Caco-2 (cell line): ENCODE measurements at regions not wholly inside any gene's neighbourhood (a gene's known extent, or its start where the extent isn't known, plus 50 kb on each side); places are given as distances from the start of the nearest gene placed in this dataset.

Source experiments
- BruUV-seq: library from RNA; stranded (reverse); fragments of 400-500 nt; replicated peaks from 2 replicates; lab custom pipeline; 2021; lab: Mats Ljungman, UMichigan
- CTCF ChIA-PET: fragments of 300-600 bp; sonication (Branson Sonifier 250); formaldehyde crosslinking; loops from one replicate; lab custom pipeline; 2022; ENCODE audit warnings: antibody characterized with exemption; lab: Charles Lee
- POLR2A ChIA-PET: fragments of 300-600 bp; sonication (Branson Sonifier 250); formaldehyde crosslinking; loops from one replicate; lab custom pipeline; 2022; ENCODE audit warnings: antibody characterized with exemption; lab: Charles Lee
- DNase-seq, 2 experiments: peaks; one replicate each; pipeline versions ENCODE4 v3.0.0 to v3.0.0-alpha.2; 2020 to 2022
- H3K27me3 ChIP-seq: replicated peaks from 2 replicates; pipeline ENCODE4 v1.6.0; 2011; ENCODE audit warnings: low read length; ENCODE audit not compliant: control insufficient read depth, insufficient read depth
- H3K36me3 ChIP-seq: 2 replicates; pipeline ENCODE4 v1.5.1; 2011; ENCODE audit warnings: low read length; ENCODE audit not compliant: control insufficient read depth, insufficient read depth
- H3K4me1 ChIP-seq: fragments of 250-450 bp; sonication (Bioruptor Pico); 2 replicates; pipeline ENCODE4 v1.5.1; 2020; ENCODE audit warnings: mild to moderate bottlenecking
- H3K4me3 ChIP-seq: 2 replicates; pipeline ENCODE4 v1.5.1; 2011; ENCODE audit warnings: low read depth, mild to moderate bottlenecking, control low read depth, low read length
- H3K9me3 ChIP-seq: fragments of 250-450 bp; sonication (Bioruptor Pico); 2 replicates; pipeline ENCODE4 v1.5.1; 2020; ENCODE audit warnings: mild to moderate bottlenecking, moderate library complexity
- H3K27ac Mint-ChIP-seq: one replicate; pipeline ENCODE4 v1.8.0; 2022; ENCODE audit warnings: mixed read lengths; ENCODE audit not compliant: unreplicated experiment
- H3K27me3 Mint-ChIP-seq: one replicate; pipeline ENCODE4 v1.8.0; 2022; ENCODE audit warnings: mixed read lengths; ENCODE audit not compliant: insufficient read depth, unreplicated experiment
- H3K36me3 Mint-ChIP-seq: one replicate; pipeline ENCODE4 v1.8.0; 2022; ENCODE audit warnings: mild to moderate bottlenecking, mixed read lengths; ENCODE audit not compliant: insufficient read depth, unreplicated experiment
- H3K4me1 Mint-ChIP-seq: one replicate; pipeline ENCODE4 v1.8.0; 2022; ENCODE audit warnings: low read depth, mixed read lengths; ENCODE audit not compliant: unreplicated experiment
- H3K4me3 Mint-ChIP-seq: one replicate; pipeline ENCODE4 v1.8.0; 2022; ENCODE audit warnings: mild to moderate bottlenecking, moderate library complexity, mixed read lengths; ENCODE audit not compliant: unreplicated experiment
- H3K9me3 Mint-ChIP-seq: one replicate; pipeline ENCODE4 v1.8.0; 2022; ENCODE audit warnings: mixed read lengths; ENCODE audit not compliant: unreplicated experiment
- intact Hi-C: fragments of 100-400 bp; cut with micrococcal nuclease; formaldehyde crosslinking; loops from one replicate; pipeline ENCODE4 v1.10.0; 2022; ENCODE audit not compliant: unreplicated experiment
- TF ChIP-seq, protein P1 (sequence below), 2 experiments: fragments of 200-600 bp in 1 of 2; IDR thresholded peaks; 1 replicate in 1 of 2; 2 replicates in 1 of 2; pipeline versions ENCODE4 v1.5.1 to v1.8.0; 2011 to 2022; ENCODE audit warnings: antibody characterized with exemption in 1 of 2, control low read depth in 1 of 2, inconsistent platforms in 1 of 2, low read depth in 1 of 2, low read length in 1 of 2, mild to moderate bottlenecking in 1 of 2, moderate library complexity in 1 of 2; ENCODE audit not compliant: insufficient read depth in 1 of 2, severe bottlenecking in 1 of 2, unreplicated experiment in 1 of 2

DNA sequence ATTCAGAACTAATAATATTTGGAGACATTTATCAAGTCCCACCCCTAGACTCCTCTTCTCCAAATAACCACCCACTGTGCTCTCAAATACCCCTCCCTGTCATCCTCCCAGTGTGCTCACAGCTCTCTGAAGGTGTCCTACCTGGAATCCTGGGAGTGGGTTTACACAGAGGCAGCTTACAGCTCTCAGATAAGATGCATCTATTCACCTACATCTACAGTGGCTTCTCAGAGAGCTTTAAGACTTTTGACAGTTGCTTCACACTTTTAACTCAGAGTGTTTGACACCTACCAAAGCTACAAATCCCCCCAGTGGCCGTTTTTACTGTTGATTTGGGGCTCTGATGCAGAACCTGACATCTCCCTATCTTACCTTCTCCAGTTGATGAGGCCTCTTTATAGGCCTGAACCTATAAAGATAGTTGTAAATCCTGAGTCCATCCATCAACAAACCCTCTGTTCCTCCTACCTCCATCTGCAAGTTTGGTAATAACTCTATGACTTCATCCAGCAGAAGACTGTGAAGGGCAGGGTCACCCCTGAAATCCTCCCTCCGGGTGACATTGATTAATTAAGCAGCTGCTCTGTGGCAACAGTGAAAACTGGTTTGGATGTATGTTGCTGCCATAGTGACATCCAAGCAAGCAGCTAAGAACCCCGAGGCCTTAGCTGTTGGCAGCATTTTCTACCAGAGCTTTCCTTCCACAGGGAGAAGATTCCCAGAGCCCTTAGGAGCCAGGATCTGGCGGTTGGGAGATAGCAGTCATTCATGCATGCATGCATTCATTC, 226.1 kb upstream of the RREB1 start:
- Mint-ChIP-seq H3K4me3 (no peak overlapping the region), H3K4me1 (peaks cover 6% of the 10 kb centered on the region), H3K27ac (no peak overlapping the region), H3K27me3 (no peaks in the 10 kb centered on the region), H3K36me3 (no peaks in the 10 kb centered on the region), H3K9me3 (no peaks in the 10 kb centered on the region)
- no TSS peak for BruUV-seq
- H3K4me3 ChIP-seq: no peak overlapping the region
- H3K36me3 ChIP-seq: no peaks in the 10 kb centered on the region
- H3K4me1 ChIP-seq: peaks cover 20% of the 10 kb centered on the region; the same call in 1 of the 2 replicates
- no peaks in the 10 kb centered on the region for H3K9me3 ChIP-seq
- TF ChIP-seq, protein P1, sequence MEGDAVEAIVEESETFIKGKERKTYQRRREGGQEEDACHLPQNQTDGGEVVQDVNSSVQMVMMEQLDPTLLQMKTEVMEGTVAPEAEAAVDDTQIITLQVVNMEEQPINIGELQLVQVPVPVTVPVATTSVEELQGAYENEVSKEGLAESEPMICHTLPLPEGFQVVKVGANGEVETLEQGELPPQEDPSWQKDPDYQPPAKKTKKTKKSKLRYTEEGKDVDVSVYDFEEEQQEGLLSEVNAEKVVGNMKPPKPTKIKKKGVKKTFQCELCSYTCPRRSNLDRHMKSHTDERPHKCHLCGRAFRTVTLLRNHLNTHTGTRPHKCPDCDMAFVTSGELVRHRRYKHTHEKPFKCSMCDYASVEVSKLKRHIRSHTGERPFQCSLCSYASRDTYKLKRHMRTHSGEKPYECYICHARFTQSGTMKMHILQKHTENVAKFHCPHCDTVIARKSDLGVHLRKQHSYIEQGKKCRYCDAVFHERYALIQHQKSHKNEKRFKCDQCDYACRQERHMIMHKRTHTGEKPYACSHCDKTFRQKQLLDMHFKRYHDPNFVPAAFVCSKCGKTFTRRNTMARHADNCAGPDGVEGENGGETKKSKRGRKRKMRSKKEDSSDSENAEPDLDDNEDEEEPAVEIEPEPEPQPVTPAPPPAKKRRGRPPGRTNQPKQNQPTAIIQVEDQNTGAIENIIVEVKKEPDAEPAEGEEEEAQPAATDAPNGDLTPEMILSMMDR (IDR thresholded peaks at IDR 0.05; ENCODE audit: insufficient read depth in 1 of 2, low read depth in 1 of 2, low read length in 1 of 2, severe bottlenecking in 1 of 2, unreplicated experiment in 1 of 2): no peak
- CTCF ChIA-PET: interaction anchor here (0.7 kb wide), 1 partner anchor 123 kb away, joined by 6 read pairs; no protein-coding TSS in a partner anchor
- no peaks in the 10 kb centered on the region for H3K27me3 ChIP-seq
- DNase-seq: no peak
- POLR2A ChIA-PET: no interaction called here
- intact Hi-C loops: no loop called here

DNA sequence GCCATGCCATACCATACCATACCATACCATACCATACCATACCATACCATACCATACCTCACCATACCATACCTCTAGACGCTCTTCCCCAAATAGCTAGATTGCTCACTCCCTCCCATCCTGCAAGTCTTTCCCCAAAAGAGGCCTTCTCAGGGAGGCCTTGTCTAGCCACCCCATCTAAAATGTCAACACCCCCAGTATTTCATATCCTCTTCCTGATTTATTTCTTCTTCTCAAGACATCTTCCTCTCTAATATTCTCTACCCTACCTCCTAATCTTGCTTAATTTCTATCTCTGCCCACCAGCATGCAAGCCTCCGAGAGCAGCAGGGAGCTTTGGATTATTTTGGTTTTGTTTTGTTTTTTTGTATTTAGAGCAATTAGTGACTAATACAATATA, 225.2 kb upstream of the RREB1 start:
- intact Hi-C loops: no loop called here
- peaks cover 6% of the 10 kb centered on the region for H3K4me1 Mint-ChIP-seq
- POLR2A ChIA-PET: interaction anchor here (0.6 kb wide), 1 partner anchor 429 kb away, joined by 4 read pairs; no protein-coding TSS in a partner anchor
- H3K36me3 Mint-ChIP-seq: no peaks in the 10 kb centered on the region
- no peak overlapping the region for H3K4me3 Mint-ChIP-seq
- no TSS peak for BruUV-seq
- no peaks in the 10 kb centered on the region for H3K9me3 Mint-ChIP-seq
- H3K27me3 Mint-ChIP-seq: no peaks in the 10 kb centered on the region
- H3K36me3 ChIP-seq: no peaks in the 10 kb centered on the region
- TF ChIP-seq, protein P1 (IDR thresholded peaks at IDR 0.05; ENCODE audit: insufficient read depth in 1 of 2, low read depth in 1 of 2, low read length in 1 of 2, severe bottlenecking in 1 of 2, unreplicated experiment in 1 of 2): no peak
- no peaks in the 10 kb centered on the region for H3K9me3 ChIP-seq
- no peak for DNase-seq
- H3K4me1 ChIP-seq: peaks cover 20% of the 10 kb centered on the region; the same call in 1 of the 2 replicates
- no peak overlapping the region for H3K27ac Mint-ChIP-seq
- CTCF ChIA-PET: no interaction called here
- H3K4me3 ChIP-seq: no peak overlapping the region
- H3K27me3 ChIP-seq: no peaks in the 10 kb centered on the region

DNA sequence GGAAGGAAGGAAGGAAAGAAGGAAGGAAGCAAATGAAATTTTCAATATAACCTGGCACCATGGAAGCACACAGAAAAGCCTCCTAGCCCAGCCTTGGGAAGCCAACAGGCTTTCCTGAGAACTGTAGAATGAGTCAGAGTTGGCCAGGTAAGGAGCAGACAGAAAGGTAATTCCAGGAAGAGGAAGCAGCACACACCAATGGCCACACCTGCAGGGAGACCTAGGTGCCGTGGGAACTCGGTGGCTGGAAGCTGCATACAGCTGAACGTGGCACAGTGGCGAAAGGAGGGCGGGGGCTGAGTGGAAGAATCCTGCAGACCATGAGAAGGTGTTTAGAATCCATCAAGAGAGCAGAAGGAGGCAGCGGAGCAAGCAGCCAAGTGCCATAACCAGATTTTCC, 224.8 kb upstream of the RREB1 start:
- Histone ChIP-seq H3K9me3 (no peaks in the 10 kb centered on the region), H3K27me3 (no peaks in the 10 kb centered on the region), H3K4me3 (no peak overlapping the region), H3K4me1 (peaks cover 20% of the 10 kb centered on the region; the same call in 1 of the 2 replicates), H3K36me3 (no peaks in the 10 kb centered on the region)
- ChIA-PET CTCF (no interaction called here), POLR2A (interaction anchor here (0.6 kb wide), 1 partner anchor 428 kb away, joined by 4 read pairs; no protein-coding TSS in a partner anchor)
- BruUV-seq: no TSS peak
- H3K27ac Mint-ChIP-seq: no peak overlapping the region
- intact Hi-C loops: no loop called here
- H3K4me1 Mint-ChIP-seq: peaks cover 6% of the 10 kb centered on the region
- no peak for DNase-seq
- TF ChIP-seq, protein P1 (IDR thresholded peaks at IDR 0.05; ENCODE audit: insufficient read depth in 1 of 2, low read depth in 1 of 2, low read length in 1 of 2, severe bottlenecking in 1 of 2, unreplicated experiment in 1 of 2): no peak
- H3K27me3 Mint-ChIP-seq: no peaks in the 10 kb centered on the region
- H3K4me3 Mint-ChIP-seq: no peak overlapping the region
- no peaks in the 10 kb centered on the region for H3K36me3 Mint-ChIP-seq
- no peaks in the 10 kb centered on the region for H3K9me3 Mint-ChIP-seq
